HG03460 (cell line): ENCODE measurements at regions not wholly inside any gene's neighbourhood (a gene's known extent, or its start where the extent isn't known, plus 50 kb on each side); places are given as distances from the start of the nearest gene placed in this dataset.
"Not testable (repeated sequence)": the region's sequence is repeated elsewhere in the genome, so short reads cannot be mapped to it uniquely, and the experiment has no call there.

ENCODE experiments used
- ATAC-seq: cut with Tn5 transposase; IDR thresholded peaks from one replicate; pipeline ENCODE4 v1.9.1; 2021; ENCODE audit not compliant: unreplicated experiment

DNA sequence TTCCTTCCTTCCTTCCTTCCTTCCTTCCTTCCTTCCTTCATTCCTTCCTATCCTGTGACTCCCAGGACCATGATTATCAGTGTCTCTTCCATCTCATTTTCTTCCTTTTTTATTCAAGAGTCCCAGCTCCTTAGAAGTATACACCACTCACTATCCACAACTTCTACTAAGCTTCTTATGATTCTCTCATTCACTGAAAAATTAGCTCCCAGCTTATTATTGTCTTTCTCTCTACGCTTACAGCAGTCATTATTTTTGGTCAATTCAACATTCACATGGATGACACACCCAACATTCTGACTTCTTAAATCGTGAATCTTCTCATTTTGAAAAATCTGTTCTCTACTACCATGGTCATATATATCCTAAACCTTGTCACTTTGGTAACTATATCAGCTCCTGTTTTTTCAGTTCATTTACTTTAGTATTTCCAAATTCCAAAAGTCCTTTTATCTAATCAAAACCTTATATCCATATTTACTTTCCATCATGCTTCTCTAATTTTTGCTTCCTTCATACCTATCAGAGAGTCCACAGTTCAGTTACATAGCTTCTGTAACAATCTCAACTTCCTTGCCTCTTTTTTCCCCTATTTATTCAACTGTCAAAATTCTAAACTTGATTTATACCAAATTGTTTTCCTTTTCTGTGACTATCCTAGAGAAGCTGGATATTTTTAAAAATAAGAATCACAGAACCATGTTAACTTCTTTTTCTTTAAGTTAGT lies 677.5 kb downstream of the RAPGEF2 start:
- ATAC-seq: no peak

DNA sequence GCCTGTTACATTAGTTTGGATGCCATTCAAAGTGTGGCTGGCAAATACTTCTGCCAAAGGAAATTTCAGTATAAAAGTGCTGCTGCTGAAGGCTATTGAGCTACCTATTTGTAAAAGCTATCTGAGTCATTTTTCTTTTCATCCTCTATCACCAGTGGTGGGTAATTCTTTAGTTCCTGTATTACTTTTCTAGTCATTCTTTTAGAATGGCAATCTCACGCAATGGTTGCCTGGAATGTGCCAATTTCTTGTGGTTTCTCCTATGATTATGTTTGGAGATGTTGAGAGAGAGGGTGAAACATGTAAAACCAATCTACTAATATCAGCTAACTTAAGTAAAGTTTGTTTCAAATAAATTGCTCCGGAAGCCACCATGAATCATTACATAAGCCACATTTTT lies 685.0 kb downstream of the RAPGEF2 start:
- ATAC-seq: no peak

DNA sequence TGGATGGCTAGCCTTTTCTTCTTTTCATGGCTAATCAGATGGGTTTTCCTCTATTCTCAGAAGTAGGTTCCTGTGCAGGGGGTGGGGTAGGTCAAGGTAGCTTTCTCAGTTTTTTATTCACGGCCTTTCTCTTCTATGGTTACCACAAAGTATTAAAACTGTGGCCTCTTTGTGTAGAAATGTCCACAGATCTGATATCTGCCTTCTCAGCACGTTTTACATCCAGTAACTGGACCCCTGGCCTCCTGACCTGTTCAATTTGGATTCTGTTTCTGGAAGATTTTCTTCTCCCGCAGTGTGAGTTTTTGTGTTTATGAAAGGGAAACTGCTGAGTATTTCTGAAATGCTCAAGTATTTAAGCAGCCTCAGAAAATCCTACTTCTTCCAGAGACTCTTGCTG lies 688.5 kb downstream of the RAPGEF2 start:
- ATAC-seq: no peak

DNA sequence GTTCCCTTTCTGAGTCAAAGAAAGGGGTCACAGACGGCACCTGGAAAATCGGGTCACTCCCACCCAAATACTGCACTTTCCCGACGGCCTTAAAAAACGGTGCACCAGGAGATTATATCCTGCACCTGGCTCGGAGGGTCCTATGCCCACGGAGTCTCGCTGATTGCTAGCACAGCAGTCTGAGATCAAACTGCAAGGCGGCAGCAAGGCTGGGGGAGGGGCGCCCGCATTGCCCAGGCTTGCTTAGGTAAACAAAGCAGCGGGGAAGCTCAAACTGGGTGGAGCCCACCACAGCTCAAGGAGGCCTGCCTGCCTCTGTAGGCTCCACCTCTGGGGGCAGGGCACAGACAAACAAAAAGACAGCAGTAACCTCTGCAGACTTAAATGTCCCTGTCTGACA lies 701.7 kb downstream of the RAPGEF2 start:
- not testable (repeated sequence) for ATAC-seq

DNA sequence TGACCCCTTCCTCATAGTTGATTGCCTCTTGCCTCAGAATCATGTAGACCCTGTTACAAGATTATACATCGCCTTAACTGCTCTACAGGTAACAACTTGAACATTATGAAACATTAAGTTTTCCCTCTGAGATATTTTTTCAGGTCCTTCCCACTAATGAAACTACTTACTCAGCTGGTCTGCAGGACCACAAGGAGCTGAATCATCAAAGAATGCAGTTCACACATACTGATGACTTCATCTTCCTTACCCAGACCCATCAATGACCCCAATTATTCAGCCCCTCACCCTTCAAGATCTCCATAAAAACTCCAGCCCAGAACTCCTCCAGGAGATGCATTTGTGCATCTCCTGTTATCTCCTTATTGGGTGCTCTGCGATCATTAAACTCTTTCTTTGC lies 720.9 kb downstream of the RAPGEF2 start:
- ATAC-seq: no peak

DNA sequence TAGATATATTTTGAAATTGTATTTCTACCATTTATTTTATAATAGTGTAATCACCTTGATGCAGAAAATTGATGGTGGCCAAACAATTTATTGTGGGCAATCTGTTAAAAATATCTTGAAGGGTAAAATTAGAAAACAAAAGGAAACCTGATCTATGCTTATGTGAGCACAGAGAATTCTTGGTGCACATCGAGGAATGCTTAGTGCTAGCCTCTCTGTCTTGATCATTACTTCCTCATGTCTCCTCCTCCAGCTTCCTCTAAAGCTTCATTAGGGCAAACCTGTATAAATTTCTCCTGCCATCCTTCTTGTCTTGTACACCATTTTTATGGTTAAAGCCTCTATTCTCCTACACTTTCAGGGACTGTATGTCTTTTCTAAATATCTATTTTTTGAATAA lies 725.8 kb downstream of the RAPGEF2 start:
- no peak for ATAC-seq

DNA sequence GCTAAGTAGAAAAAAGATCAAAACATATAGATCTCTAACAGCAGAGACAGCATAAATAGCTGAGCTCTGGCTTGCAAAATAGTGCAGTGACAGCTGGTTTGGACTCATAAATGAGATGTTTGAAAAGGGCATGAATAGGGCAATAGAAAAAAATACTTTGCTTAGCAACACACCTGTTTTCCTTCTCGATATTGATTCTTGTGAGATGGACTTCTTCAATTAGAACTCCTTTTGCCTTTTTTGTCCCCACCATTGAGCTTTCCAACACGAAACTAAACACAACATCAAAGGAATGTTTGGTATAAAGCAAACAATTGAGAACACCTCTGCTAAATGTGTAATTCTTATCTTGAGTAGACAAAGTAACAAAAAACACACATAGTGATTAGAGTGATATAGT lies 726.3 kb downstream of the RAPGEF2 start:
- ATAC-seq: no peak

DNA sequence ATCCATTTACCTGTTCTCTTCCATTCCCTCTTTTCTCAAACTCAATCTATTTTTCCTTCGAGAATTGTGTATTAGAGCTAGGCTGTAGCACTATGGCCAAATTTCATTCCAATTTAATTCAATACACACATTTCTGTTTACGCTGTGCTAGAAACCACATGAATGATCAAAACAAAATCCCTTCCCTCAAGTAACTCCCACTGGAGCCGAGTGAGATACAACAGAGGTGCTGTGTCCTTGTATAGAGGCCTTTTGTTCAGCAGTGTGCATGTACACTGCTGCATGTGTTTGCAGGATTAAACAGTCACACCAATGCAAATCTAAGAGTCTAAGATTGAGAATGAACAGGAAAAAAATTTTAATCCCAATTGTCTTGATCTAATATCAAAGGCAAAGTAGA lies 734.2 kb downstream of the RAPGEF2 start:
- no peak for ATAC-seq

DNA sequence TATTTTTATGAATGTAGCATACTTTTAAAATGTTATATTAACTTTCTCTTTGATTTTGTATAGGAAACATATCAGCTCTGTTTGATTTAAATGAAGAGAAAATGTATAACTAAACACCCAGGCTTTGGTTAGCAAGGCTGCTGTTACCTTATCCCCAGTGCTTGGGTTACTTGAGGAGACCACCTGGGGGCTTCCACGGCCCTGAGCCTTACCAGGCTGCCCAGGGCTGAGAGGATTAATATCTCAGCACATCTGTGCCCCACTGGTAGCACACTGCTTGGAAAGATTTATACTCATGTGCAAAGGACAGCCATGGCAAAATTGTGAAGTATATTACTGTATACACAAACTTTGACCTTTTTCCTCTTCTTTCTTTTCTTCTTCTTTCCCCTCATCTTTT lies 752.9 kb downstream of the RAPGEF2 start:
- no peak for ATAC-seq

DNA sequence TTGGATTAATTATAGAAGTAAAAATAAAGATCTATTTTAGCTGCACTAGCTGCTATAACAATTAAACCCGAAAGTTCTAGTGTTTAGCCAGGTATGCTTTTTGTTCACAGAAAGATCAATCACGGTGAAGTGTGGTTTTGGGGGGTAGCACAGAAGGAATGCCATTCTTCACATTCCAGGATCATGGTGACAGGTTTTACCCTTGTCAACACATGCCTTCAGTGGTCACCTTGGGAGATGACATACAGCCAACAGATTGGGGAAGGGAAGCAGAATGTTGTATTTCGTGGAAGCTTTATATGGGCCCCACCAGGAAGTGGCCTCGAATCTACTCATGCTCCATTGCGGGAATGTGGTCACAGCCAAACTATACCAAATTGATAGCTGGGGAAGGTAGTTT lies 753.6 kb downstream of the RAPGEF2 start:
- ATAC-seq: no peak

DNA sequence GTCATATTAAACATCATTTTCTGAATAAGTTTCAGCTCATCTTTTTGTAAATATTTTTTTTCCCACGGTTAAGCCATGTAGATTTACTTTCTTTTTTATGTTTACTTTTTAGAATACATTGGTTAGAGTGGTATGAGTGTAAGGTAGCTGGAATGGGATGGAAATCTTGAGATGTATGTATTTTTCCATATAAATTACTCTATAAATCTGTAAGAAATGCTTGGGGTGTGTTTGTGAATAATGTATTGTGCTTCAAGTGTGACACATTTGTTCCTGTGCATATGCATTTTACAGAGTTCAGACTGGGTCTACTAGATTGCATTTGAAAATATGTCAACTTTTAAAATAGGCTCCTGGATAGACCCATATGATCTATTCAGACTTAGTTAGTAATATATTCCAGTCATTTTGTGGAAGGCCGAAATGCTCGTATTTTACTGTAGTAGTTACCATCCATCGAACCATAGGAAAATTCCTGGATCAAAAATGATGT lies 756.8 kb downstream of the RAPGEF2 start:
- no peak for ATAC-seq

DNA sequence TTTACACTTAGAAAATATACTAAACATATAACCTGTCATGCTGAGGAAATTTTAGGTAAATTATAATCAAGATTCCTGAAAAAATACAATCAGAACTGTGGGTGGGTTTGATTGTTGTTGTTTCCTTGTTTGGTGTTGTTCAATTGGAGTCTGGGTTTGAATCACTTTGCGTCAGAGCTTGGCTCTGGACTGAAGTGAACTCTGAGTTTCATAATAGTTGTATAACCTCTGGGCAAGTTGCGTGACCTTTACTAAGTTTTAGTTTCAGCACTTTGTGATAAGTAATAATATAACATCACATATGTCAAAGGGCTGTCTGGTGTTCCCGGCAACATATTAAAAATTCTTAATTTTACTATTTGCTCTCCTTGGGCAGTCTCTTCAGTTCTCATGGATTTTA lies 758.1 kb downstream of the RAPGEF2 start:
- ATAC-seq: no peak

DNA sequence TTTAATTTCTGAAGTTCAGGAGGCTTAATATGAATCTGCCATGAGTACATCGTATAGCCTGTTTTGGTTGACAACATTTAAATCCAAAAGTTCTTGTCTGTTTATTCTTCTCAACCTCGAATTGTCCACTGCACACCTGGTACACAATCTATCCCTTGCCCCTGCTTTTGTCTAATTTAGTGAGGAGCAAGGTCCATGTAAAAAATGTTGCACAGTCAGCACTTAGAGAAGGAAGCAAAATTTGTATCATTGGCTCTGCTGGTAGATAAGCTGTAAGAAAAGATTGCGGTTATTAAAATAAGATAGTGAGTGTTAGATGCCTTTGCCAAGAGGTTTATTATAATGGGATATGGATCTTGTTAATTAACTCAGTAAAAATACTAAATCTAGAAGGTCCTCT lies 761.5 kb downstream of the RAPGEF2 start:
- no peak for ATAC-seq

DNA sequence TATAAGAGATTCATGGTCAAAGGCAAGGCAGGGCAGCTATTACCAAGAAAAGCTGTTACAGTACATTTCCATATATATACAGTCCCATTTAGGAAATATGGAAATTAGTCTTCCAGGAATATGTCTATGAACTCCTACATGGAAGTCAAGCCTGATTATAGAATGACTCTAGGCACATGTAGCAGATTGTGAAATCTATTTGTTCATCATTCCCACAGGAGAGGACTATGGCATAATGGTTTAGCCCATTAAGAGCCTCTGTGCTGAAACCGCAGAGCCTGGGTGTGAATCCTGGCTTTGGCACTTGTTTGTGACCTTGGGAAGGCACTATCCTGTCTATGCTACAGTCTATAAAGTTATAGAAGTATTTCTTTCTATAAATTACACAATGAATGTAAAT lies 764.8 kb downstream of the RAPGEF2 start:
- no peak for ATAC-seq

DNA sequence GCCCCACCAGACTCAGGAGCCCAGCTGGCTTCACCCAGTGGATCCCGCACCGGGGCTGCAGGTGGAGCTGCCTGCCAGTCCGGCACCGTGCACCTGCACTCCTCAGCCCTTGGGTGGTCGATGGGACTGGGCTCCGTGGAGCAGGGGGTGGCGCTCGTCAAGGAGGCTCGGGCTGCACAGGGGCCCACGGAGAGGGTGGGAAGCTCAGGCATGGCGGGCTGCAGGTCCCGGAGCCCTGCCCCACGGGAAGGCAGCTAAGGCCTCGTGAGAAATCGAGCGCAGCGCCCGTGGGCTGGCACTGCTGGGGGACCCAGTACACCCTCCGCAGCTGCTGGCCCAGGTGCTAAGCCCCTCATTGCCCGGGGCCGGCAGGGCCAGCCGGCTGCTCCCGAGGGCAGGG lies 766.1 kb downstream of the RAPGEF2 start:
- ATAC-seq: not testable (repeated sequence)

DNA sequence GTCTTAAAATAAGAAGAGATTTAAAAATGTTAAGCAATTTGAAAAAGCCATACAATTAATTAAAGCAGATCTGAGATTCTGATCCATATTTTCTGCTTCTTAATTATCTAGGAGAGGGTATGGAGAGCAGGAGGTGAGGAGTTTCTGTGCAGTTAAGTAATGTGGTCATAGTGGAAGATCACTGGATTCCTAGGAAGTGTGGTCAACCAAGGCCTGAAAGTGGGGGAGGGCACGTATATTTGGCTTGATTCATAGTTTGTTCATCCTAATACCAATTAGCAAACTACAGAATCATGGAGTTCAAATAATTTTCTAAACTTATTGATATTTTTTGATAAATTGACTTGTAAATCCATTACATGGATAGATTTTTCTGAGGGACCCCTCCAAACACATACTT lies 768.3 kb downstream of the RAPGEF2 start:
- no peak for ATAC-seq

DNA sequence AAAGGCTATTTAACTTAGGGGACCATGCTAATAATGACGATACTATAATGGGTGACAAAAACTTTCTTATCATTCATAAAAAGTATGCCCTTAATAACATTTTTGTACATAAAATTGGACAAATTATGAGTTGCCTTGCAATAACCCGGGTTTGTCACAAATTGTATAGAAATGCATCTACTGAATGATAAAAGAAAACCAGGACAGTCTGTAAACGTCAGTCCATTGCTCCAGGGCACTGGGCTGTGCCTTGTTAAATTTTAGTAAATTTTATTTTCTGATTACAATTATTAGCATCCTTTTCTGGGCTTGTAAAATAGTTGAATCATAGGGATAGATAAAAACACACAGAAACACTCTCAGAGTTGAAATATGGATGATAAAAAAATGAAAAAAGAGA lies 778.3 kb downstream of the RAPGEF2 start:
- ATAC-seq: no peak

DNA sequence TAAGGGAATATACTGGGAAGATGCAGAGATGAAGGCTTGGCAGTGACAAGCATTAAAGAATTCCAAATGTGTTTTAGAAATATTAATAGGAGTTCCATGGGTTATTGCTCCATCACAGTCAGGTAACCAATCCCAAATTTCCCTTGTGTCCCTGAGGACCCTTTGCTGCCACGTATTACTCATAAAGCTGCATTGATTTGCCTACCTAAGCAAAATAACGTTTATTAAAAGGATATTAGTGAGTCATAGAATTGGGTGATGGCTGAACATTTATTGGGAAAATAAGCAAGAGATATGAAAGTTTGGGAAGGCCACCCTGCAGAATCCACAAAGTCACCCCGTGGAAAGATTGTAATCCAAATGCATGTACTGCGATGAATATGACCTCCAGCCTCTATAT lies 782.1 kb downstream of the RAPGEF2 start:
- no peak for ATAC-seq

DNA sequence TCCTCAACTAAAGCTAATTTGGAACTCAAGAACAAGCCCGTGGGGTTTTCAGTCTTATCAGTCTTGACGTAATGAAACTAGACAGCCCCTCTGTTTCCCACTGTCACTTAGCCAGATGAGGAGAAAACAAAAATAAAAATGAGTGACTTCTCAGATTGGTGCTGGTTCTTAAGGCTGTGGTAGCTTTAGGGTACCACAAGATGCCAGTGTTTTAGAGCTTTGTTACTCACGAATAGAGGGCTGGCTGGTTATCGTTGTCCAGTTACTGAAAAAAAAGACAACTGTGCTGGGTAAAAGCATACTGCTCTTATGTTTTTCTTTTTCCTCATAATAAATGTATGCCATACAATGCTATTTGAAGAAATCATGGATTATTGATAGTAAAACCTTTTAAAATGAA lies 796.7 kb downstream of the RAPGEF2 start:
- no peak for ATAC-seq

DNA sequence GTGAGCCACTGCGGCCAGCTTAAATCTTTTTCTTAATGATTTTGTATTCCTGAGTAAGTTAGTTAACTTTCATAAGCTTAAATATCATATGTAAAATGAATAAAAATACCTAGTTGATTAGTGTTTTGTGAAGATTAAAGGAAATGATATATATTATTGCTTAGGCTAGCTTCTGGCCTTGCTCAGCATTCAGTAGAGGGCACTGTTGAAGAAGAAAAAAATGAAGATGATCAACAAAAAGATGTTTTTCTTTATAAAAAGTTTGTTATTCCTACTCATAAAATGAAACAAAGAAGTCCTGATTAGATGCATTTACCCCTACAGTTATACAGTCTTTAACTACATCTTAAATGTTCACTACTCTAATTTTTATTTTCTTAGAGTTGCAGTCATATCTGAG lies 797.7 kb downstream of the RAPGEF2 start:
- no peak for ATAC-seq

DNA sequence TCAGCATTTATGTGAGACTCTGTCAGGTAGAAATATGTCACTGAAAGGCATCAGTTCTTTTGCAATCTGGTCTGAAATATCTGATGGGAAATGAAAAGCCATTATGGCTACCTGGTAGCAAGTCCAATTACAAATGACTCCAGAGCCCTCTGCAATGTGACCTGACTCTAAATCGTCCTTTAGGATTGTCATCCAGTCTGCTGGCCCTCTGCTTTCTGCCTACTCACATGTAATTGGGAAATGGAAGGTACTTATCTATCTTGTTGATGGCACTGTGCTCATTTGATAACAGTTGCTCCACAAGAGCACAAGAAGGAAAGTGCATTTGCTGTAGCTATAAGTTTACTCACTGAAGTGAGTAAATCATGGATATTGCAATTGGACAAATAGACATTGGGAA lies 799.8 kb downstream of the RAPGEF2 start:
- ATAC-seq: no peak

DNA sequence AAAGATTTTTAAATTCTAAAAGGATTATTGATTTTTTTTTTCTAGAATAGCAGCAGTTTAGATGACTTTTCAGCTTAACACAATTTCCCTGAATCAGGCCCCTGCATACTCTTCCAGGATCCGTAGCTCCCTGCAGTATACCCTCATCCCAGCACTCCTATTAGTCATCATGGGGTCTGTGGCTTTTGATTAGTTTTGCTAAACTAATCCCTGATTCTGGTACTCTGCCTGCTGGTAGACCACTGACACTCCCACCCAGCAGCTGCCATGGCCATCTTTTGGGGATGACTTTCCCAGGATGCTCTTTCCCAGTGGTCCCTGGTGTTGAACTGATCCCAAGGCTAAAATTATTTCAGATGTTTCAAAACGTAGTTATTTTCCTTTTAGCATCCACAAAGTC lies 802.0 kb downstream of the RAPGEF2 start:
- no peak for ATAC-seq

DNA sequence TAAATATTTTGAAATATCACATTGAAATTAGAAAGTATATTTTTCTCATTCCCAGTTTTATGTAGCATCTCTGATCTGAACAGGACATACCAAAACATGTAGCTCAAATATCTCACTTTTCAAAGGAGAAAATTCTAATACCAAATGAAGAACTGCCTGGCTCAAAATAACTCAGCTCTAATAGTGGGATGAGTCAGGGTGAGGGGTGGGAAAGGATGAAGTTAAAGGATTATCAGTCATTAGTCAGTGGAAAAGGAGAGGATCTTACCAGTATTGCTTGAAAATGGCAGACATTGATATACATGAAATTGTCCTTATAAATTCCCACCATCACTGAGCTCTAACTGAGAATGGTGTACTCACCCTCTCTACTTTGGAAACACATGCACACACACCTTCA lies 803.2 kb downstream of the RAPGEF2 start:
- no peak for ATAC-seq
